Testis (tissue), 2 donors: ENCODE measurements at regions not wholly inside any gene's neighbourhood (a gene's known extent, or its start where the extent isn't known, plus 50 kb on each side); places are given as distances from the start of the nearest gene placed in this dataset.

Experiments used
- CTCF ChIP-seq, 3 experiments: fragments of 450-650 bp in 2 of 3; fragments of 200-600 bp in 1 of 3; sonication (generic) in 1 of 3; IDR thresholded peaks; one replicate each; pipeline ENCODE4 v1.5.1; 2016 to 2019; ENCODE audit warnings: antibody characterized with exemption in 3 of 3, mild to moderate bottlenecking in 2 of 3, moderate library complexity in 1 of 3
- POLR2A ChIP-seq: fragments of 450-650 bp; IDR thresholded peaks from one replicate; pipeline ENCODE4 v1.6.1; 2017; ENCODE audit warnings: antibody characterized with exemption, mild to moderate bottlenecking, moderate library complexity

GRCh38 chr19:30112666-30113065, 170.6 kb downstream of the URI1 start:
- TF ChIP-seq CTCF (IDR thresholded peaks at IDR 0.05) = no peak
- no peak for TF ChIP-seq POLR2A
